ENCODE measurements at regions not wholly inside any gene's neighbourhood (a gene's known extent, or its start where the extent isn't known, plus 50 kb on each side); places are given as distances from the start of the nearest gene placed in this dataset.

DNA sequence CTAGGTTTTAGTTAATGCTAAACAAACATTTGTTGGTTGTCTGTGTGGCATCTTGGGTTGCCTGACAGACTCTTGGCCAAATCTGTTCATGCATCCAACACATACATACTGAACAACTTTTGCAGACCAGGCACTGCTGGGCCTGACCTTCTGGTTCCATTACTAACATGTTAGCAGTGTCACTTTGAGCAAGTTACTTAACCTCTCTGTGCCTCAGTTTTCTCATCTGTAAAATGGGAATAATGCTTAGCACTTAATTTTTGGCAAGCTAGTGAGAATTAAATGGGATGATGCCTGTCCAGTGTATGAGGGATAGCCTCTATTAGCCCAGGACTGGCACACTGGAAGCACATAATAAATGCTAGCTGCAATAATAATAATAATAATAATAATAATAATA is 169.9 kb downstream of the DHX35 start:
- Histone ChIP-seq H2BK20ac (ENCODE audit: low read length) (no peak overlapping the region), H3K23me2 (ENCODE audit: low read depth, low read length) (no peaks in the 10 kb centered on the region; the same call in 1 of the 2 replicates), H3K9ac (replicated peaks in 1 of 4; ENCODE audit: extremely low read depth in 1 of 4, low read depth in 3 of 4, low read length in 3 of 4) (no peak overlapping the region), H2BK120ac (replicated peaks; ENCODE audit: low read depth, low read length) (no peak overlapping the region), H3K14ac (ENCODE audit: insufficient read length) (no peak overlapping the region), H3K27me3 (replicated peaks in 1 of 4; ENCODE audit: control insufficient read depth in 3 of 4, extremely low read depth in 1 of 4, insufficient read depth in 3 of 4, low read length in 3 of 4) (no peaks in the 10 kb centered on the region), H3K56ac (replicated peaks; ENCODE audit: insufficient read length, low read depth, low read length) (no peak overlapping the region), H2AFZ (ENCODE audit: low read length) (no peak overlapping the region), H4K8ac (ENCODE audit: extremely low read depth, insufficient read depth, low read length) (no peak overlapping the region), H4K5ac (ENCODE audit: insufficient read length, low read depth, low read length) (no peak overlapping the region), H3K79me2 (ENCODE audit: control insufficient read depth in 1 of 2, insufficient read depth in 2 of 2, low read length in 2 of 2) (no peaks in the 10 kb centered on the region), H2BK12ac (ENCODE audit: low read depth, low read length) (no peak overlapping the region), H3K4ac (replicated peaks; ENCODE audit: insufficient read length, low read depth, low read length) (no peak overlapping the region), H3K27ac (ENCODE audit: low read depth, low read length) (no peak overlapping the region), H3K9me3 (ENCODE audit: insufficient read depth in 2 of 2, low read depth in 1 of 2, low read length in 1 of 2) (no peaks in the 10 kb centered on the region), H3K79me1 (ENCODE audit: low read depth, low read length) (no peaks in the 10 kb centered on the region), H3K4me3 (ENCODE audit: extremely low read depth in 1 of 4, insufficient read depth in 2 of 4, low read depth in 3 of 4, low read length in 4 of 4) (no peak overlapping the region), H2BK5ac (ENCODE audit: low read depth, low read length) (no peak overlapping the region), H3K18ac (ENCODE audit: extremely low read depth, low read length) (no peak overlapping the region), H3K23ac (ENCODE audit: insufficient read length) (no peak overlapping the region), H4K20me1 (replicated peaks in 1 of 2; ENCODE audit: control insufficient read depth in 1 of 2, insufficient read depth in 2 of 2, low read length in 2 of 2) (no peaks in the 10 kb centered on the region), H3K36me3 (ENCODE audit: control insufficient read depth in 2 of 4, insufficient read depth in 4 of 4, low read length in 3 of 4) (no peaks in the 10 kb centered on the region), H2BK15ac (ENCODE audit: low read length) (no peak overlapping the region), H3K4me1 (replicated peaks in 1 of 4; ENCODE audit: control insufficient read depth in 3 of 4, insufficient read depth in 4 of 4, low read length in 3 of 4) (peaks cover 0 to 10% (median 2%) of the 10 kb centered on the region in 4 experiments; a peak in 4 of 7 replicates), H4K91ac (replicated peaks; ENCODE audit: insufficient read length, low read length) (no peak overlapping the region), H2AK5ac (ENCODE audit: low read depth, low read length) (no peak overlapping the region), H3K4me2 (ENCODE audit: insufficient read depth in 1 of 2, low read depth in 2 of 2, low read length in 2 of 2) (no peak overlapping the region)
- FAIRE-seq: no peak
- TF ChIP-seq KDM1A (IDR thresholded peaks at IDR 0.05; ENCODE audit: borderline replicate concordance, low read length) (no peak), CBX8 (IDR thresholded peaks at IDR 0.05; ENCODE audit: borderline replicate concordance, low read depth, low read length) (no peak), EP300 (IDR thresholded peaks at IDR 0.05; ENCODE audit: borderline replicate concordance in 1 of 2, low read depth in 2 of 2, low read length in 2 of 2) (no peak), POU5F1 (IDR thresholded peaks at IDR 0.05; ENCODE audit: low read depth, low read length) (no peak), USF2 (IDR thresholded peaks at IDR 0.05; ENCODE audit: low read length) (no peak)
- no peak for DNase-seq (ENCODE audit: low read depth in 1 of 2, low spot score in 2 of 2)
- CTCF ChIA-PET (ENCODE audit: partially characterized antibody): no interaction called here
- POLR2A ChIA-PET (ENCODE audit: partially characterized antibody): no interaction called here
